ENCODE measurements at regions not wholly inside any gene's neighbourhood (a gene's known extent, or its start where the extent isn't known, plus 50 kb on each side); places are given as distances from the start of the nearest gene placed in this dataset.

DNA sequence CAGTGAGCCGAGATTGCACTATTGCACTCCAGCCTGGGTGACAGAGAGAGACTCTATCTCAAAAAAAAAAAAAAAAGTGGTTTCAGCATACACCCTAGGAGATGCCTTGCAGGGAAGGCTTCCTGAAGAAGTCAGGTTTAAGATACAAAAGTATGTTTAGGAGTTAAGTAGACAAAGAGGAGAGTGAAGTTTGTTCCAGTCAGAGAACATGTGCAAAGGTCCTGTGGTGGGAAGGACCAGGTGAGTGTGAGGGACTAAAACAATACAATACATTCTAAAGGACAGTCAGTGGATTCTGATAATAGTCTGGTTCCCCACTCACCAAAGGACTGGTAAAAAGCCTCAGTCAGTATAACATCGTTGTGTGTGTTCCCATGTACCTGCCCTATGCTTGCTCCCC is 299.3 kb downstream of the HIVEP2 start:
- TF ChIP-seq, protein P1, sequence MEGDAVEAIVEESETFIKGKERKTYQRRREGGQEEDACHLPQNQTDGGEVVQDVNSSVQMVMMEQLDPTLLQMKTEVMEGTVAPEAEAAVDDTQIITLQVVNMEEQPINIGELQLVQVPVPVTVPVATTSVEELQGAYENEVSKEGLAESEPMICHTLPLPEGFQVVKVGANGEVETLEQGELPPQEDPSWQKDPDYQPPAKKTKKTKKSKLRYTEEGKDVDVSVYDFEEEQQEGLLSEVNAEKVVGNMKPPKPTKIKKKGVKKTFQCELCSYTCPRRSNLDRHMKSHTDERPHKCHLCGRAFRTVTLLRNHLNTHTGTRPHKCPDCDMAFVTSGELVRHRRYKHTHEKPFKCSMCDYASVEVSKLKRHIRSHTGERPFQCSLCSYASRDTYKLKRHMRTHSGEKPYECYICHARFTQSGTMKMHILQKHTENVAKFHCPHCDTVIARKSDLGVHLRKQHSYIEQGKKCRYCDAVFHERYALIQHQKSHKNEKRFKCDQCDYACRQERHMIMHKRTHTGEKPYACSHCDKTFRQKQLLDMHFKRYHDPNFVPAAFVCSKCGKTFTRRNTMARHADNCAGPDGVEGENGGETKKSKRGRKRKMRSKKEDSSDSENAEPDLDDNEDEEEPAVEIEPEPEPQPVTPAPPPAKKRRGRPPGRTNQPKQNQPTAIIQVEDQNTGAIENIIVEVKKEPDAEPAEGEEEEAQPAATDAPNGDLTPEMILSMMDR (IDR thresholded peaks at IDR 0.05): no peak
- TF ChIP-seq POLR2AphosphoS5 (IDR thresholded peaks at IDR 0.05; ENCODE audit: insufficient read depth in 1 of 2, low read depth in 1 of 2): no peak
